HL-60 (cell line): ENCODE measurements at regions not wholly inside any gene's neighbourhood (a gene's known extent, or its start where the extent isn't known, plus 50 kb on each side); places are given as distances from the start of the nearest gene placed in this dataset.

ENCODE experiments used
- DNase-seq, 2 experiments: peaks; one replicate each; pipeline ENCODE4 v3.0.0-alpha.2; 2010 to 2020; ENCODE audit warnings: low read depth in 1 of 2, low spot score in 1 of 2
- H3K27ac ChIP-seq: fragments of 250-450 bp; sonication (Bioruptor Pico); replicated peaks from 2 replicates; pipeline ENCODE4 v1.5.1; 2020; ENCODE audit warnings: mild to moderate bottlenecking, moderate library complexity
- H3K27me3 ChIP-seq: fragments of 250-450 bp; sonication (Bioruptor Pico); 2 replicates; pipeline ENCODE4 v1.5.1; 2021; ENCODE audit warnings: mild to moderate bottlenecking, moderate library complexity; ENCODE audit not compliant: insufficient read depth, poor library complexity, severe bottlenecking
- H3K4me3 ChIP-seq: replicated peaks from 2 replicates; pipeline ENCODE4 v1.5.1; 2011; ENCODE audit warnings: mild to moderate bottlenecking, control low read depth, low read length; ENCODE audit not compliant: insufficient read depth
- CTCF ChIP-seq: IDR thresholded peaks from one replicate; pipeline ENCODE4 v1.5.1; 2011; ENCODE audit warnings: low read length, control low read depth, inconsistent platforms; ENCODE audit not compliant: insufficient read depth
- GABPA ChIP-seq: IDR thresholded peaks from 2 replicates; pipeline ENCODE4 v1.6.1; 2012; ENCODE audit warnings: low read depth
- POLR2AphosphoS5 ChIP-seq: IDR thresholded peaks from 2 replicates; pipeline ENCODE4 v1.6.1; 2012; ENCODE audit warnings: low read depth
- REST ChIP-seq: IDR thresholded peaks from 2 replicates; pipeline ENCODE4 v1.6.1; 2012; ENCODE audit warnings: low read depth; ENCODE audit not compliant: insufficient replicate concordance
- SPI1 ChIP-seq: IDR thresholded peaks from 2 replicates; pipeline ENCODE4 v1.6.1; 2012; ENCODE audit warnings: low read depth, mild to moderate bottlenecking, borderline replicate concordance

- no peak for TF ChIP-seq POLR2AphosphoS5
- no peak for TF ChIP-seq SPI1
- TF ChIP-seq CTCF, result no peak
- TF ChIP-seq REST, result no peak
- TF ChIP-seq GABPA, result no peak
- no peak for DNase-seq
- H3K4me3 ChIP-seq, result no peak overlapping the region
- no peaks in the 10 kb centered on the region for H3K27me3 ChIP-seq
- no peak overlapping the region for H3K27ac ChIP-seq
Measured at GRCh38 chr22:26964642-26965041, 307.3 kb downstream of the MIAT start.

- TF ChIP-seq REST (no peak), GABPA (no peak), CTCF (no peak), SPI1 (no peak), POLR2AphosphoS5 (no peak)
- DNase-seq, result no peak
- Histone ChIP-seq H3K4me3 (no peak overlapping the region), H3K27me3 (no peaks in the 10 kb centered on the region), H3K27ac (no peak overlapping the region)
Measured at GRCh38 chr22:26967282-26967681, 309.9 kb downstream of the MIAT start.

GRCh38 chr22:26968859-26969523, 311.6 kb downstream of the MIAT start:
- Histone ChIP-seq H3K27ac (no peak overlapping the region), H3K4me3 (no peak overlapping the region), H3K27me3 (no peaks in the 10 kb centered on the region)
- TF ChIP-seq CTCF (no peak), GABPA (no peak), REST (no peak), POLR2AphosphoS5 (no peak), SPI1 (no peak)
- DNase-seq, result no peak
